Activated CD4-positive, alpha-beta memory T cell treated with anti-CD3 and anti-CD28 coated beads, Interleukin-2, amount 10 ng/mL, durations not matched to agents 7 days and 5 days (primary cell): ENCODE measurements at regions not wholly inside any gene's neighbourhood (a gene's known extent, or its start where the extent isn't known, plus 50 kb on each side); places are given as distances from the start of the nearest gene placed in this dataset.
A peak's percentile ranks its signal among the peaks of the same experiment; 100 is the strongest.

Experiments used
- CTCF ChIA-PET: fragments of 350-600 bp; sonication (Branson Sonifier 250); formaldehyde crosslinking; loops from one replicate; lab custom pipeline; 2021; ENCODE audit warnings: antibody characterized with exemption, inconsistent platforms; lab: Charles Lee
- POLR2A ChIA-PET: fragments of 350-600 bp; sonication (Branson Sonifier 250); formaldehyde crosslinking; loops from one replicate; lab custom pipeline; 2021; ENCODE audit warnings: antibody characterized with exemption; lab: Charles Lee
- DNase-seq: peaks from one replicate; pipeline ENCODE4 v3.0.0-alpha.2; 2020
- H3K27ac Mint-ChIP-seq: one replicate; pipeline ENCODE4 v1.8.0; 2021; ENCODE audit warnings: mild to moderate bottlenecking, mixed read lengths
- H3K27me3 Mint-ChIP-seq: one replicate; pipeline ENCODE4 v1.8.0; 2021; ENCODE audit warnings: mixed read lengths
- H3K36me3 Mint-ChIP-seq: one replicate; pipeline ENCODE4 v1.8.0; 2021; ENCODE audit warnings: low read depth, mixed read lengths
- H3K4me1 Mint-ChIP-seq: one replicate; pipeline ENCODE4 v1.8.0; 2021; ENCODE audit warnings: mixed read lengths
- H3K4me3 Mint-ChIP-seq: one replicate; pipeline ENCODE4 v1.8.0; 2021; ENCODE audit warnings: mild to moderate bottlenecking, mixed read lengths
- H3K9me3 Mint-ChIP-seq: one replicate; pipeline ENCODE4 v1.8.0; 2021; ENCODE audit warnings: mixed read lengths

DNA sequence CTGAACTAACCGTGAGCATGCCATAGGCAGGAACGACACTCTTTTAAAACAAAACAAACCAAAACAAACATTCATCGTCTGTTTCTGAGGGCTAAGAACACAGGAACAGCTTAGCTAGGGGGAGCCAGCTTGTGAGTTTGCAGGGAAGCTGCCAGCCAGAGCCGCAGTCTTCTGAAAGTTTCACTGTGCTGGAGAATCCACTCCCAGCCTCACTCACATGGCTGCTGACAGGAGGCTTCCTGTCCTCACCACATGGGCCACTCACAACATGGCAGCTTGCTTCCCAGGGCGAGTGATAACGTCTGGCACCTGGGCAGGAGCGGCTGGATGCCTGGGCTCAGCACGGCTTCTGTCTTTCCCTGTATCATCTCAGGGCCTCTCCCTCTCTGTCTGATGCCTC is 275.2 kb downstream of the MSX2 start:
- peaks cover 8% of the 10 kb centered on the region for H3K36me3 Mint-ChIP-seq

DNA sequence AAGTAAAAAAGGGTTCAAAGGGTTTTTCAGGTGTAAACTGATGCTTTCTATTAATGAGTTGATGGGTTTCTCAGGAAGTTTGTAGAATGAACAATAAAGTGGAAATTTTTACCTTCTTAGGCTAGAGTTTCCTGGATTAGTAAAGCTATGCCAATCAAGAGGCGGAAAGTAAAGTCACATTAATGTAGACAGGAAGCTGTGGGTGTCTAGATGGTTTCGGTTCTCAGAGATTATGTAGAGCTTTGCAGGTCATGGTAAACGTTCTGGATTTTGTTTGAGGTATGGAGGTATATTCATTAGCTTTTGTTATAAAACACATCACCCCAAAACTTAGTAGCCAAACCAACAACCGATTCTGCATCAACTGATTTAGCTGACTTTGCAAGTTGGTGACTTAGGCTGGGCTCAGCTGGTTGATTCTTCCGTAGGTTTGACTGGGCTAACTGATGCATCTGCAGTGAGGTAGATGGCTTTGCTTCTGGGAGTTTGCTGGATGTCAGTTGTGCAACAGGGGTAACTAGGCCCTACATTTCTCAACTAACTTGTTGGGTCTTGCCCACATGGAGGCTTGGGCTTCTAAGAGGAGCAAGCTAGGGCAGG is 273.8 kb downstream of the MSX2 start:
- H3K4me3 Mint-ChIP-seq: no peak overlapping the region
- CTCF ChIA-PET: no interaction called here
- no peak for DNase-seq
- peaks cover 8% of the 10 kb centered on the region for H3K36me3 Mint-ChIP-seq
- POLR2A ChIA-PET: no interaction called here
- H3K9me3 Mint-ChIP-seq: peaks cover 21% of the 10 kb centered on the region
- H3K4me1 Mint-ChIP-seq: peaks cover 8% of the 10 kb centered on the region
- peaks cover 2% of the 10 kb centered on the region for H3K27me3 Mint-ChIP-seq
- peak overlapping the region; percentile 67 for H3K27ac Mint-ChIP-seq

More for the DNA sequence above, 275.2 kb downstream of the MSX2 start:
- ChIA-PET POLR2A (interaction anchor here (1.4 kb wide), 1 partner anchor 10 kb away, joined by 3 read pairs; no protein-coding TSS in a partner anchor), CTCF (no interaction called here)
- peaks cover 2% of the 10 kb centered on the region for H3K27me3 Mint-ChIP-seq
- no peak overlapping the region for H3K4me3 Mint-ChIP-seq
- H3K9me3 Mint-ChIP-seq: peaks cover 21% of the 10 kb centered on the region
- DNase-seq: no peak
- no peak overlapping the region for H3K27ac Mint-ChIP-seq
- peaks cover 8% of the 10 kb centered on the region for H3K4me1 Mint-ChIP-seq

DNA sequence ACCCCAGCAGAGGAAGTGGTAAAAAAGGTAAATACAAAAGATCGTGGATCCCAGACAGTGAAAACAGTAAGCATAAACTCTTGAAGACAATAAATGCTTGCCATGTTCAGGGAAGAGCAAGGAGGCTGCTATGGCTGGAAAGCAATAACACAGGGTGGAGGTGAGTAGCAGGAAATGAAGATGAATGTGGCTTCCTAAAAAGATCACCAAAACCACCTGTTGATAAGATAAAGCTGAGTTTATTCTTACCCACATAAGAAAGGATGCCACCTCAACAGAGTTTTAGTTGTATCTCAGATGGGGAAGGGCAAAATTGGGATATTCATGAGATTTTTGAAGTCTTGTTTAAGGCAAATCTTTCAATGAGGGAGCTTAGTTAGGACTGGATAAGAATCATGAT is 273.3 kb downstream of the MSX2 start:
- Mint-ChIP-seq H3K4me1 (peaks cover 8% of the 10 kb centered on the region), H3K27me3 (peaks cover 3% of the 10 kb centered on the region), H3K4me3 (no peak overlapping the region), H3K9me3 (peaks cover 21% of the 10 kb centered on the region), H3K36me3 (peaks cover 8% of the 10 kb centered on the region), H3K27ac (peak overlapping the region; percentile 67)
- CTCF ChIA-PET: no interaction called here
- POLR2A ChIA-PET: no interaction called here
- DNase-seq: no peak

DNA sequence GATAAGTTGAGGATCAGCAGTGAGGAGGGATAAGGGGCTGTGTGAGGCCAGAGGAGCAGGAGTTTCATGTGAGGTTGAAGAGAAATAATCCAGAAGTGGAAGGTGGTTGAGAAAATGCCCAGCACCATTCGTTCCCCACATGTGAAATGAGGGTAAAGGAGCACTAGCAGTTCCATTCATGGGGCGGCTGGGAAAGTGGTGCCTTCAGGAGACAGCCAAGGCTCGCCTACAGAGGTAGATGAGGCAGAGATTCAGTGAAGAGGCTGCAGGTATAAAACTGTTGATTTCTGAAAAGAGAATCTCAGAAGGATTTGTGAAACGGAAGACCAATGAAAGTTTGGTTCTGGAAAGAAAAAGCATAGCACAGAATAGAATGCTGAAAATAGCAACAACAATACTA is 272.6 kb downstream of the MSX2 start:
- no peak for DNase-seq
- Mint-ChIP-seq H3K4me3 (no peak overlapping the region), H3K9me3 (peaks cover 21% of the 10 kb centered on the region), H3K27me3 (peaks cover 5% of the 10 kb centered on the region), H3K27ac (no peak overlapping the region), H3K4me1 (peaks cover 8% of the 10 kb centered on the region), H3K36me3 (peaks cover 8% of the 10 kb centered on the region)
- ChIA-PET CTCF (no interaction called here), POLR2A (no interaction called here)

DNA sequence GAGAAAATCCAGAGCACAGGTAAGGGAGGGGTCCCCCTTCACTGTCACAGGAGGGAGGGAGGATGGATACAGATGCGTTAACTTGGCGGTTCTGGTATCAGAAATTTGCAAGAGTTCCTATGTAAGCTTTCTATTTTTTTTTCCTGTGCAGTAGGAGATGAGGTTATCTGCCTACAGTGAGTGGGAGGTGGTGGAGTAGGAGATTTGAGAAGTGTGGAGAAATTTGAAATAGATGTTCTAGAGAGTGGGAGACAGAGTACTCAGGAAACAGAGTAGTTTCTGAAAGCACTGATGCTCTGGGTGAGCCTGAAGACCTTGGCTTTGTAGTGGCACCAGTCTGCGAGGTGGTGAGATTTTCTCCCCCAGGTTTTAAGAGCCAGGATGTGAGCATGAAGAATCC is 271.4 kb downstream of the MSX2 start:
- H3K27me3 Mint-ChIP-seq: peaks cover 4% of the 10 kb centered on the region
- ChIA-PET CTCF (no interaction called here), POLR2A (no interaction called here)
- H3K9me3 Mint-ChIP-seq: peaks cover 21% of the 10 kb centered on the region
- peaks cover 8% of the 10 kb centered on the region for H3K36me3 Mint-ChIP-seq
- no peak for DNase-seq
- peaks cover 7% of the 10 kb centered on the region for H3K4me1 Mint-ChIP-seq
- no peak overlapping the region for H3K27ac Mint-ChIP-seq
- H3K4me3 Mint-ChIP-seq: no peak overlapping the region

DNA sequence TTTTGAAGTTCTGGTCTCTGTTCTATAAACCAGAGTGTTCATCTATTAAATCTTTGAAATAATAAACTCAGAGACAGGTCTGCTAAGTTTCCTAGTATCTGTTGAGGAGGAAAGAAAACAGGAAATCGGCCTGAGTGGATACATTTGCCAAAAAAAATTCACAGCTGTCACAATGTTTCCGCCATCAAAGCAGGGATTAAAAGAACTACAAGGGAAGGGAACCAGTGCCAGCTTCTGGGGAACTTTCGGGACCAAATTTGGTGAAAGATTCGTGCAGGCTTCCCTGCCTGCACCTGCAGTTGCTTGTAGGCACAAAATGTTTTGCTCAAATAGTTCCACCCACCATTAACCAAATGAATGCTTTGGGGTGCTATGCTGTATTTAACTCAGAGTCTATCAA is 267.5 kb downstream of the MSX2 start:
- POLR2A ChIA-PET: no interaction called here
- Mint-ChIP-seq H3K27ac (no peak overlapping the region), H3K4me3 (no peak overlapping the region), H3K27me3 (peaks cover 4% of the 10 kb centered on the region), H3K36me3 (no peaks in the 10 kb centered on the region), H3K4me1 (no peaks in the 10 kb centered on the region), H3K9me3 (no peaks in the 10 kb centered on the region)
- CTCF ChIA-PET: no interaction called here
- no peak for DNase-seq

DNA sequence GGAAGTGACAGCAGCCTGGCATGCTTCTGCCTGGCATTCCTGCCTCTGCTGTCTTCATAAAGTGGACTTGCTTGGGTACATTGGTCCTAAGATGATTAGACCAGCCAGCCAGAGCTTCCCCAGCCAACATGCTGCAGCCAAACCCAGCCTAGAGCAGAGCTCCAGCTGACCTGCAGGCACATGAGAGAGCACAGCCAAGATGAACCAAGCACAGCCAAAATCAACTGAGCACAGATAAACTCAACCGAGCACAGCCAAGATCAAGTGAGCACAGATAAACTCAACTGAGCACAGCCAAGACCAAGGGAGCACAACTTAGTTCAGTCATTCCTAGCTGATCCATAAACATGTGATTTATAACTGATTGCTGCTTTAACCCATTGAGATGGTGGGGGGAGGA is 266.5 kb downstream of the MSX2 start:
- CTCF ChIA-PET: no interaction called here
- peaks cover 4% of the 10 kb centered on the region for H3K27me3 Mint-ChIP-seq
- H3K36me3 Mint-ChIP-seq: no peaks in the 10 kb centered on the region
- no peaks in the 10 kb centered on the region for H3K9me3 Mint-ChIP-seq
- H3K4me3 Mint-ChIP-seq: no peak overlapping the region
- DNase-seq: no peak
- no peak overlapping the region for H3K27ac Mint-ChIP-seq
- no peaks in the 10 kb centered on the region for H3K4me1 Mint-ChIP-seq
- POLR2A ChIA-PET: no interaction called here

DNA sequence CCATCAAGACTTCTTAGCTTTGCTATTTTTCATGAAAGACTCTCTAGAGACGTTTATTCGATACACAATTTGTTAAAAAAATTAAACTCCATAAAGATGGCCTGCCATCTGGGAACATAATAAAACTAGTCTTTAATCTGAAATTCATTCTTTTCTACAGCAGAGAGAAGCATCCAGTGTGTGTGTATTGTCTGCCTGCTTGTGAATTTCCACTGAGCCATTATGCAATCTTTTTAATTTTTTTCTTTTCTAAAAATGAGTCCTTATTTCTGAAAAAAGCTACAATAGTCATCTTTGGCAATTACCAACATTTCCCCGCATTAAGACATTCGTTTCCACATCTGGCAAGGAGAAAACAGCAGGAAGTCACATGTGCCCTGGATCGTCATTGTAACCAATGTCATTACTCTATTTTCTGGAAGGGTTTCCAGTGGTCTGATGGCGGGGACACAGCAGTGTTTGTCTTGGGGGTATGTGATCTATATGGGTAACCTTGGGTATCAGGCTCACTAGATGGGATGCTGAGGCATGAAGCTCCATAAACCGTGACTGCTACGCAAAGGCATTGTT is 263.1 kb downstream of the MSX2 start:
- H3K36me3 Mint-ChIP-seq: no peaks in the 10 kb centered on the region
- CTCF ChIA-PET: no interaction called here
- no peak for DNase-seq
- H3K9me3 Mint-ChIP-seq: peaks cover 5% of the 10 kb centered on the region
- H3K27ac Mint-ChIP-seq: no peak overlapping the region
- peaks cover under 1% of the 10 kb centered on the region for H3K27me3 Mint-ChIP-seq
- POLR2A ChIA-PET: no interaction called here
- no peaks in the 10 kb centered on the region for H3K4me1 Mint-ChIP-seq
- no peak overlapping the region for H3K4me3 Mint-ChIP-seq

DNA sequence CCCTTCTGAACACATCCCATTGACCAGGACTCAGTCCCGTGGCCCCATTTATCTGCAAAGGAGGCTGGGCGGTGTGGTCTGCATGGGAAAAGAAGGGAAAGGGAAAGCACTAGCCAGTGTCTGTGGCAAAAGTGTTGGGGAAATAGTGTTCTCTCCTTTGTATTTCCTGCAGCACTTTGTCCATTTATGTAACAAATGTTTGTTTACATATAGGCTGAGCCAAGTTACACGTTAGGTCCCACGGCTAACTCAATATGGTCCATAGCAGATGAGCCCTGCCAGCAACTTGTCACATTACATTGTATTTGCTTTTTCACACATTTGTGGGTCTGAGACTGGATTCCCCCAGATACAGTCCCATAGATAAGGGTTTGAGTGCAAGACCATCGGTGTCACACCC is 260.5 kb downstream of the MSX2 start:
- Mint-ChIP-seq H3K9me3 (peaks cover 5% of the 10 kb centered on the region), H3K4me3 (no peak overlapping the region), H3K27me3 (no peaks in the 10 kb centered on the region), H3K27ac (no peak overlapping the region), H3K4me1 (no peaks in the 10 kb centered on the region), H3K36me3 (no peaks in the 10 kb centered on the region)
- ChIA-PET CTCF (no interaction called here), POLR2A (no interaction called here)
- DNase-seq: no peak

DNA sequence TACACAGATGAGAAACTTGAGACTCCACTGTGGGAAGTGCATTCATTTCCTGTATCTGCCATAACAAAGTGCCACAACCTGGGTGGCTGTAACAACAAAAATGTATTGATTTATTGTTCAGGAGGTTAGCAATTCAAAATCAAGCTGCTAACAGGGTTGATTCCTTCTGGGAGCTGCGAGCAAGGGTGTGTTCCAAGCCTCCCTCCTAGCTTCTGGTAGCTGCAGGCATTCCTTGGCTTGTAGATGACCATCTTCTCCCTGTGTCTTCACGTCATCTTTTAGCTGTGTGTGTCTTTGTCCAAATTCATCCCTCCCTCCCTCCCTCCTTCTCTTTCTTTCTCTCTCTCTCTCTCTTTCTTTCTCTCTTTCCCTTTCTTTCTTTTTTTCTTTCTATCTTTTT is 258.1 kb downstream of the MSX2 start:
- Mint-ChIP-seq H3K27me3 (no peaks in the 10 kb centered on the region), H3K4me1 (no peaks in the 10 kb centered on the region), H3K36me3 (no peaks in the 10 kb centered on the region), H3K9me3 (peaks cover 5% of the 10 kb centered on the region), H3K27ac (no peak overlapping the region), H3K4me3 (no peak overlapping the region)
- ChIA-PET POLR2A (no interaction called here), CTCF (no interaction called here)
- DNase-seq: no peak

DNA sequence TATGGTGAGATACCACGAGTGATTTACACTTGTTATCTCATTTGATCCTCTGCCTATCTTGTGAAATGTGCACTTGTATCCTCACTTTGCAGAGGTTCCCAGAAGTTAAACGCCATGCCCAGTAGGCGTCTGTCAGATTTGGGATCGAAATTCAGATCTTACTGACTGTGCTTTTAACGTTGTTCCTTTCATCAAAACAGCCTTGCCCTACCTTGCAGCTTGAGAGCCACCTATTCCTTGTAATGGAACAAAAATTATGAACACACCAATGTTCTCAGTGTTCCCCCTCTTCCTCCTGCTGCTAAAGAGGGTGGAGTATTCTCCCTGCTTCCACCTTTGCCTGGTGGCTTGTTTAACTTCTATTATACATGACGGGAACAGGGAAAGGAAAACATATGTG is 257.0 kb downstream of the MSX2 start:
- Mint-ChIP-seq H3K27ac (no peak overlapping the region), H3K9me3 (peaks cover 5% of the 10 kb centered on the region), H3K36me3 (no peaks in the 10 kb centered on the region), H3K27me3 (no peaks in the 10 kb centered on the region), H3K4me1 (no peaks in the 10 kb centered on the region), H3K4me3 (no peak overlapping the region)
- no peak for DNase-seq
- CTCF ChIA-PET: no interaction called here
- POLR2A ChIA-PET: no interaction called here

DNA sequence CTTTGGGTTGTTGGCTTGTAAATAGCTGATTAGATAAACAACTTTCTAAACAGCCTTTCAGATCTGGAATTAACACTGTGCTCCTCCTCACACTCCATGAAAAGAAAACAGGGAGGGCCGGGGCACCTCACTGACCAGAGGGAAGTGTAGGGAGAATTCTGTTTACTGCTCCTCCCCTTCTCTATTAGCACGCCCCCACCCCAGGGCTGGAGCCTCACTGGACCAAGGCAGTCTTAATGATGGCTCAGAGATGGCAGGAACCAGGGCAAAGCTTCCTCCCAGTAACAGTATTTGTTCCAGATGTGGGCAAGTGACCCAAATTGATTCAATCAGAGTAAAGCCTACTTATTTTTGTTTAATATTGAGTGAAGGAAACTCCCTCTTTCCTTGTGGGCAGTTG is 256.6 kb downstream of the MSX2 start:
- H3K9me3 Mint-ChIP-seq: peaks cover 5% of the 10 kb centered on the region
- H3K36me3 Mint-ChIP-seq: no peaks in the 10 kb centered on the region
- DNase-seq: no peak
- CTCF ChIA-PET: no interaction called here
- no peak overlapping the region for H3K4me3 Mint-ChIP-seq
- POLR2A ChIA-PET: no interaction called here
- no peaks in the 10 kb centered on the region for H3K4me1 Mint-ChIP-seq
- no peak overlapping the region for H3K27ac Mint-ChIP-seq
- H3K27me3 Mint-ChIP-seq: no peaks in the 10 kb centered on the region

DNA sequence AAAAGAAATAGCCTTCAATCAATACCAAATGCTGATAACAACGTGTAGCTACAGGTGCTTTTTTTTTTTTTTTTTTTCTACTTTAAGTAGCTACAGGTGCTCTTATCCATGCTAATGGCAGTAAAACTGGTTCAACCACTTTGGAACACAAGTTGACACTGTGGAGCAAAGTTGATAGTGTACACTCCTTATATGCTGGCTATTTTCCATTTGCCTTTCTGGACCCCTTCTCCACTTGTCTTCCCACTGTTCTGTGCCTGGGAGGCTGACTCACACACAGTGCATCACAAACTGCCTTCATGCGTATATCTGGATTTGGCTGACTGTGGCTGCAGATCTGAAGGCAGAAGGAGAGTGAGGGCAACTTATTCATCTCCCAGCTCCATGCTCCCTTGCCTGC is 247.9 kb downstream of the MSX2 start:
- Mint-ChIP-seq H3K4me1 (no peaks in the 10 kb centered on the region), H3K9me3 (peaks cover 4% of the 10 kb centered on the region), H3K27me3 (peaks cover 5% of the 10 kb centered on the region), H3K27ac (no peak overlapping the region), H3K4me3 (no peak overlapping the region), H3K36me3 (no peaks in the 10 kb centered on the region)
- no peak for DNase-seq
- ChIA-PET POLR2A (no interaction called here), CTCF (no interaction called here)

DNA sequence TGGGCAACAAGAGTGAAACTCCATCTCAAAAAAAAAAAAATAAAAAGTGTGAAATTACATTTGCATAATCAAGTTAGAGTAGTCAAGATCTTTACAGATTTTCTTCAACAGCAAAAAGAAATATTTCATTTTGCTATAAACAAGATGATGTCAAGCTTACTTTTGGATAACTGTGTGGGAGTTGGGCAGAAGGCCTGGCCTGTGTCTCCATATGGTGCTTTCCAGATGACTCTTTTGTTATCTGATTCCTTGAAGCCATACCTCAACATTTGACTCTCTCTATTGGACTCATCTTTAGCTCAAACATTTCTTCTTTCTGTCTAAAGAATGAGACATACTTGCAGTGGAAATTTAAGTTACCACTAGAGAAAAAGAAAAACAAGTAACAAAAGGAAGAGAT is 246.8 kb downstream of the MSX2 start:
- POLR2A ChIA-PET: no interaction called here
- H3K27ac Mint-ChIP-seq: no peak overlapping the region
- no peaks in the 10 kb centered on the region for H3K4me1 Mint-ChIP-seq
- H3K27me3 Mint-ChIP-seq: peaks cover 5% of the 10 kb centered on the region
- no peak for DNase-seq
- CTCF ChIA-PET: no interaction called here
- no peaks in the 10 kb centered on the region for H3K36me3 Mint-ChIP-seq
- H3K9me3 Mint-ChIP-seq: peaks cover 12% of the 10 kb centered on the region
- H3K4me3 Mint-ChIP-seq: no peak overlapping the region
